GM21619 (cell line): ENCODE measurements at regions not wholly inside any gene's neighbourhood (a gene's known extent, or its start where the extent isn't known, plus 50 kb on each side); places are given as distances from the start of the nearest gene placed in this dataset.

Experiments
- ATAC-seq: cut with Tn5 transposase; IDR thresholded peaks from one replicate; pipeline ENCODE4 v1.9.1; 2021; ENCODE audit not compliant: unreplicated experiment

DNA sequence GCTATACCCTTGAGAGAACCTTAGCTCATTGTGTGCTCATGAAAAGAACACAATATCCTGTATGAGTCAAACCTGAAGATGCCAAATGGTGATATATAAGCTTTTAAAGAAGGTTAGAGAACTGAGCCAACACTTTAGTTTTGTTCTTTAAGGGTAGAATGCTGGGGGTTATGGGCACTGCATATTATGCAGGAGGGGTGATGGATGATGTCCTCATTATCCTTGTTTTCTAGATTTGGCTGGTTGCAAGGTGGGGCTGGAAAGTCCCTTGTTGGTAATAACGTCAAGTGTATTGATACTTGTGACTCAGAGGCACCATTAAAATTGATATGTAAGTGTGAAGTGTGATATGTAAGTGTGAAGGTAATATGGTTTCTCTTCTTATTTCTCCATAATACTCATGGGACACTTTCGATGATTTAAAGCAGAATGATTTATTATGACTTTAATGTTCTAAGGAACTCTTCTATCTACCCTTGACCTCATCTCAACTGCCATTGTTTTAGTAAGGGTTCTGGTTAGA, 113.7 kb upstream of the DTNBP1 start:
- peak; percentile 75 for ATAC-seq

GRCh38 chr6:15775741-15776140, 112.9 kb upstream of the DTNBP1 start:
- no peak for ATAC-seq

DNA sequence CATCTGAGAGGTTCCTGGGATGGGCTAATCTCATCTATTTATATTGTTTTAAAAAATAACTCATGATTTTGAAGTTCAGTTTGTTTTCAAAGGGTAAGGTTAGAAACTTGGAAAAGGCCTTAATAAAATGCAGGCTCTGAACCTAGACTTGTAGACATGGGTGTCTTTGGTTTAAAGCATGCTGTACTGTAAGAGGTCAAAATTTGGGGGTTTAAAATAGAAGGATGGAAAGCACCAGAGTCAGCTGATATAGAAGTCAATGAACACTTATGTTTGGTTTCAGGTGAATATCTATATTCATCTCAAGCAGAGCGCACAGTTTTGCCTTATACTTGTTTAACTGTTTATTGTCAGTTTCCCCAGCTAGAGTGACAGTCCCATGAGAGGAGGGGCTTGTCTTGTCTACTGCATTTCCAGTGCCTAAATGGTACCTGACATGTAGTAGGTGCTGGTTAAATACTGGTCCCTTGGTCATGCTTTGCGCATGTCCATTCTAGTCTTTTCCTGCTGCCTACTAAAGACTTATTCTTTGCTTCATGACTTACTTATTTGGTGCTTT, 112.3 kb upstream of the DTNBP1 start:
- no peak for ATAC-seq

DNA sequence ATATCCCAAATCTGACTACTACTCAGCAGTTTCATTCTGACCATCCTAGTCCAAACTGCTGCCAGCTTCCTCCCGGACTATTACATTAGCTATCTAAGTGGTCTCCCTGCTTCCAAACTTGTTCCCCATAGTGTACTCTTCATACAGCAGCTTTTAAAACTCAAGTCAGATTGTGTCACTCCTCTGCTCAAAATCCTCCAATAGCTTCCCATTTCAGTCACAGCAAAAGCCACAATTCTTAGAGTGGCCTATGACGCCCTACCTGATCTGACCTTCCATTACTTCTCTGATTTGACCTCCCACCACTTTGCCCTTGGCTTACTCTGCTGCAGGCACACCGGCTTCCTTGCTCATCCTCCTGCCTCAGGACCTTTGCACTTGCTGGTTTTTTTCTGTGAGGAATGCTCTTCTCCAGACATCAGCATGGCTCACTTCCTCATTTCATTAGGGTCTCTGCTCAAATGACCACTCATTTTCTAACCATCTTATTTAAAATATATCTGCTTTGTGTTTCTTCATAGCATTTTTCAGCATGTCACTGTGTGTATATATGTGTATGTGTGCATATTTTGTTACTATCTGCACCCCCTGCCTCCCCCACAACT, 111.1 kb upstream of the DTNBP1 start:
- no peak for ATAC-seq

- peak; percentile 78 for ATAC-seq
Measured at GRCh38 chr6:15770347-15771143, 107.7 kb upstream of the DTNBP1 start.

- ATAC-seq: no peak
Measured at GRCh38 chr6:15769511-15770018, 106.7 kb upstream of the DTNBP1 start.

DNA sequence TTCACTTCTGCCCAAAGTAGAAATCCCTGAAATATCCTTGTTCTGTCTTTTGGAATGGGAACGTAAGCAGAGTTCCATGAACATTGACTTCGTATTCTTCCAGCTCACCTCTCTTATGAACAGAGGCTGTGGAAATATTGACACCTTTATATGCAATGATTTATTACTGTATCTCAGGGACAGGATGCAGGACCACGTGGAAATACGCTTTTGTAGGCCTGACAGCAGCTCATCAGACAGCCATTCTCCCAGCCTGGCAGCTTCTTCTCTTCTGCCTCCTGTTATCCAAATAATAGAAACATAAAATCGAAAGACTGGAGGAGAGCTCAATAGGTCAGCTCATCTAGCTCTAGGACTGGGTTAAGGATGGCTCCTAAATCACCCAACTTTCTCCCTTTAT, 106.2 kb upstream of the DTNBP1 start:
- no peak for ATAC-seq

DNA sequence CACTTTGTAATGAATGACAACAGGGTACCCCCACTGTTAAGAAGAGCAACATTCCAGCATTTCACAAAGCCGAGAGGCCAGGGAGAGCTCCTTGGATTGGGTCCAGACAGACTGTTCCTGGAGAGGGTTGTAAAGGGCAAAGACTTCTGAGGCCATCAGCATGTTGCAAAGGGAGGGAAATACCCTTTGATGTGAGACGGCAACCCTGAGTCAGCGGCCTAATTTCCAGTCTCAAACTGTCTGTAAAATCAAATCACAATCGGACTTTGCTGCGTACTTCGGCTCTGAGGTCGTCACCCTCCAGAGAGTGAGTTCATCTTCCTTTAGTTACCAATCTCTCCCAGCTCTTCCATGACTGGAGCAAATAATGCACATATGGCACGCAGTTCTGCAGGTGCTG, 101.0 kb upstream of the DTNBP1 start:
- ATAC-seq: no peak

DNA sequence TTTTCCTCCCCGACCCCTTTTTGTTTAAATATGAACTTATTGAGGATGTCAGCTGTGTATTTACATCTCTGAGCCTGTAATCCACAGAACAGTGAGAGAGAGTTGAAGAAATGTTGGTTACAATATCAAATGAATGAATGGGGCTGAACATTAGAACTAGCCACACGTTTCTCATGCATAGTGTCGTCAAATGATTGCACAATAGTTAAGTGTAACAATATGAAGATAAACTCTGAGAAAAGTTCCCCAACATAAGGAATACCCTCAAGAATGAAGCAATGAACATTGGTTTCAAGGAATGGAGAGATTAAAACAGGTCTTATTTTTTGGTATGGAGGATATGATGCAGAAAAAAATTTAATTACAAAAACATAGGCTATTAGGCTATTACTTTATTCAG, 100.5 kb upstream of the DTNBP1 start:
- no peak for ATAC-seq

DNA sequence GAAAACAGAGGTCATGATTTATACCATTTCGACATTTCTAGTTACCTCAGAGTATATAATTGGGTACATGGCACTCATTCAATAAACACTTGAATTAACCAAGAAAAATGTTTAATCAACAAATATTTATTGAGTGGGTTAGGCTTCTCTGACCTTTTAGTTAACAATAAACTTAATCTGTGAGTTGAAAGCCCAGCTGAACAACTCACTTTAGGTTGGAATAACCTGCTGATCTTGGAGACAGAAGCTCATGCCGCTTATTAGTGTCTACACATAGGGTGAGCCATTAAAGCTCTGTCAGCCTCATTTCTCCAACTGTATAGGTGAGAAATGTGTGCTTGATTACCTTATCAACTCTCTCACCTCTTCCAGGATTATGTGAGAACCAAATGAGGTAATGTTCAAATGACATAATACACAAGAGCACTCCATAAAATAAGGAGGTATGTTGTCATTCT, 98.2 kb upstream of the DTNBP1 start:
- no peak for ATAC-seq

- ATAC-seq: no peak
Measured at GRCh38 chr6:15758631-15759215, 95.9 kb upstream of the DTNBP1 start.

GRCh38 chr6:15755526-15755925, 92.7 kb upstream of the DTNBP1 start:
- ATAC-seq: no peak

- ATAC-seq: no peak
Measured at GRCh38 chr6:15754706-15755079, 91.9 kb upstream of the DTNBP1 start.

DNA sequence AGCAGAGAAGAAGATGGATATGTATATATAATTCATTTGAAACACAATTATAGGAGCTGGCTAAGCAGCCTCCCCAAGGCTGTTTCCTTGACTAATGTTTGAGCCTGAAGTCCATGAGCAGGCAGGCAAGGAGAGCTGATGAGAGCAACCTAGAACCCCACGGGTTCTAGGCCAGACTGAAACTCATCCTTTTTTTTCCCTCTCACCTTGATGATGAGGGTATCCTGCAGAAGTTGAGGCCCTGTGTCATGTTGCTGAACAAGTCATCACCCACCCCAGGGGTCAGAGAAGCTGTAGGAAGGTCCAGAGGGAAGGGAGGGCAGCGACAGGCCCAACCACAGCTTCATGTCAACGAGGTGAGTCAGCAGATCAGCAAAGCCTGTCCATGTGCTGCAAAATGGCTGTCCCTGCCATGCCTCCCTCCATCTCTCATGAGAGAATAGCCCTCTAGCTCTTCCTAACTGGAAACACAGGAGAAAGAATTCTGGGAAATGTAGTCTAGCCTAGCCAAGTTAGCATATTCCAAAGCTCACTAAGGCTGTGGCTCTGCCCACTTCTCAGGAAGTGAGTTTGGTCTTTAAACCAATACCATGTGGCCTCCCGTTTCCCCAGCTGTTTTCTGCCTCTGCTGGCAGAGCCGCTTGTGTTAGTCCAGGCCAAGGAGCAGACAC, 91.3 kb upstream of the DTNBP1 start:
- ATAC-seq: no peak

GRCh38 chr6:15752820-15753219, 90.0 kb upstream of the DTNBP1 start:
- ATAC-seq: no peak

- no peak for ATAC-seq
Measured at GRCh38 chr6:15751721-15752350, 89.0 kb upstream of the DTNBP1 start.

GRCh38 chr6:15748341-15748740, 85.5 kb upstream of the DTNBP1 start:
- no peak for ATAC-seq

DNA sequence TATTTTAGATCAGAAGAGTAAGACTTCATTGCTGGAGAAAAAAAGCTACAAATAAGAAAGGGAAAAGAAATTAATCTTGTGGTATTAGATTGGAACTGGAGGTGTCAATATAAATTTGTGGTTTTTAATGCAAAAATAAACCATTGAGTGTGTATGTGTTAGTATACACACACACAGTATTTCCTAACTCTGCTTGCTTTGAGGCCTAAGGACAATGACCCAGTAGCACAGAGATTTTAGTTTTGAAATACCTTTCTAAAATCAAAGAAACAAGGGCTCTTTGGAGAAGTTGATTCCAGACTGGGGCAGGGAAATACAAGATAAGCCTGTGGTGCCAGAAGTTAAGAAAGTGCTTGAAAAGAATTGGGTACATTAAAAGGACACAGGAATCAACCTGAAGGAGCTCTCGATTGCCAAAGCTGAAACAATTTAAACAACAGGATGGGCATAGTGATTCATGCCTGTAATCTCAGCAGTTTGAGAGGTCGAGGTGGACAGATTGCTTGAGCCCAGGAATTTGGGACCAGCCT, 84.6 kb upstream of the DTNBP1 start:
- no peak for ATAC-seq

- ATAC-seq: no peak
Measured at GRCh38 chr6:15745781-15746180, 83.0 kb upstream of the DTNBP1 start.

DNA sequence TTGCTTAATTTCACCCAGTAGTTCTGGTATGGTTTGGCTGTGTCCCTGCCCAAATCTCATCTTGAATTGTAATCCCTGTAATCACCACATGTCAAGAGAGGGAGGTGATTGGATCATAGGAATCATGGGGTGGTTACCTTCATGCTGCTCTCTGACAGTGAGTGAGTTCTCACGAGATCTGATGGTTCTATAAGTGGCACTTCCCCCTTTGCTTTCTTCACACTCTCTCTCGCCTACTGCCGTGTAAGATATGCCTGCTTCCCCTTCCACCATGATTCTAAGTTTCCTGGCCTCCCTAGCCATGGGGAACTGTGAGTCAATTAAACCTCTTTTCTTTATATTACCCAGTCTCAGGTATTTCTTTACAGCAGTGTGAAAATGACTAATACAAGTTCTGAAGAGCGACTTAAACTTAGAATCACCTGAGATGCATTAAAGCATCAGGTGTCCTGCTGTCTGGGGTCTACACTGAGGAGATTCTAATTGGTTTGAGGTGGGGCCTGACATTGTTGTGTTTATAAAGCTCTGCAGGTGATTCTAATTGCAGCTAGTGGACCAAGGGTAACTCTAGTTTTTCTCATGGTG, 82.1 kb upstream of the DTNBP1 start:
- no peak for ATAC-seq
